Body of pancreas (tissue), 4 donors: ENCODE measurements at regions not wholly inside any gene's neighbourhood (a gene's known extent, or its start where the extent isn't known, plus 50 kb on each side); places are given as distances from the start of the nearest gene placed in this dataset.

Experiments
- CTCF ChIP-seq, 7 experiments: fragments of 450-650 bp in 4 of 7; fragments of 200-600 bp in 3 of 7; sonication (generic) in 3 of 7; IDR thresholded peaks; one replicate each; pipeline ENCODE4 v1.5.1; 2016 to 2019; ENCODE audit warnings: antibody characterized with exemption in 7 of 7
- POLR2A ChIP-seq, 3 donors: fragments of 450-650 bp; IDR thresholded peaks; one replicate each; pipeline ENCODE4 v1.6.1; 2016; ENCODE audit warnings: antibody characterized with exemption in 3 of 3, mild to moderate bottlenecking in 2 of 3

- TF ChIP-seq POLR2A (IDR thresholded peaks at IDR 0.05) (no peak), CTCF (IDR thresholded peaks at IDR 0.05) (no peak)
Measured at GRCh38 chr5:8598356-8598755, 729.4 kb downstream of the MTRR start.
